ENCODE measurements at regions not wholly inside any gene's neighbourhood (a gene's known extent, or its start where the extent isn't known, plus 50 kb on each side); places are given as distances from the start of the nearest gene placed in this dataset.

- DNase-seq (ENCODE audit: low spot score) = no peak
- WGBS = 66% methylated on average over 6 of the region's 6 CpGs
- intact Hi-C loops (cut with DNase I) = no loop called here
Observed at GRCh38 chr4:152083338-152083737, 322.5 kb upstream of the GATB start.

DNA sequence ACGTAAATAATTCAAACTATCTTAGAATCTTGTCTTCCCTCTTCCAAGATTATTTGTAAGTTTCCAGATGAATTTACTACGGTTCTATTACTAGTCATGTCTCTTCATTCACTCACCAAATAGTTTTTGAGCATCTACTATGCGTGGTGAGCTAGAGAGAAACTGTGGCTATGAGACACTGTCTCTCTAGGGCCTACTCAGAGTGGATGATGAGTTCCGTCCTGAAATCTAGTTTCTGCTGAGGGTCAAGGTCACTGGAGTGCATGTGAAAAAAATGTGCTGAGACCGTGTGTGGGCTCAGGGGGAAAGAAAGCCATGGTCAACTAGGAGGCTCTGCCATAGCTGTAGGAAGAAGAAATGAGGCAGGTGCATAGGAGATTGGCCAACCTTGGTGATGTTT lies 320.2 kb upstream of the GATB start:
- Histone ChIP-seq H3K36me3 (no peaks in the 10 kb centered on the region), H3K9me3 (no peaks in the 10 kb centered on the region), H3K27ac (no peak overlapping the region), H3K4me1 (replicated peaks) (no peaks in the 10 kb centered on the region), H3K4me3 (no peak overlapping the region), H3K27me3 (replicated peaks; ENCODE audit: insufficient read depth) (no peaks in the 10 kb centered on the region)
- intact Hi-C loops (cut with DNase I) = no loop called here
- DNase-seq (ENCODE audit: low spot score) = no peak
- WGBS = 79% methylated on average over 5 of the region's 5 CpGs
- no peak for TF ChIP-seq POLR2AphosphoS5 (IDR thresholded peaks at IDR 0.05)
- TF ChIP-seq CTCF (IDR thresholded peaks at IDR 0.05) = no peak
- TF ChIP-seq POLR2A (IDR thresholded peaks at IDR 0.05) = no peak

More at GRCh38 chr4:152083338-152083737, 322.5 kb upstream of the GATB start:
- no peak overlapping the region for H3K4me3 ChIP-seq
- H3K27me3 ChIP-seq (replicated peaks; ENCODE audit: insufficient read depth) = no peaks in the 10 kb centered on the region
- H3K27ac ChIP-seq = no peak overlapping the region
- H3K4me1 ChIP-seq (replicated peaks) = no peaks in the 10 kb centered on the region
- no peak for TF ChIP-seq POLR2A (IDR thresholded peaks at IDR 0.05)
- no peak for TF ChIP-seq POLR2AphosphoS5 (IDR thresholded peaks at IDR 0.05)
- TF ChIP-seq CTCF (IDR thresholded peaks at IDR 0.05) = no peak
- H3K36me3 ChIP-seq = no peaks in the 10 kb centered on the region
- H3K9me3 ChIP-seq = no peaks in the 10 kb centered on the region

DNA sequence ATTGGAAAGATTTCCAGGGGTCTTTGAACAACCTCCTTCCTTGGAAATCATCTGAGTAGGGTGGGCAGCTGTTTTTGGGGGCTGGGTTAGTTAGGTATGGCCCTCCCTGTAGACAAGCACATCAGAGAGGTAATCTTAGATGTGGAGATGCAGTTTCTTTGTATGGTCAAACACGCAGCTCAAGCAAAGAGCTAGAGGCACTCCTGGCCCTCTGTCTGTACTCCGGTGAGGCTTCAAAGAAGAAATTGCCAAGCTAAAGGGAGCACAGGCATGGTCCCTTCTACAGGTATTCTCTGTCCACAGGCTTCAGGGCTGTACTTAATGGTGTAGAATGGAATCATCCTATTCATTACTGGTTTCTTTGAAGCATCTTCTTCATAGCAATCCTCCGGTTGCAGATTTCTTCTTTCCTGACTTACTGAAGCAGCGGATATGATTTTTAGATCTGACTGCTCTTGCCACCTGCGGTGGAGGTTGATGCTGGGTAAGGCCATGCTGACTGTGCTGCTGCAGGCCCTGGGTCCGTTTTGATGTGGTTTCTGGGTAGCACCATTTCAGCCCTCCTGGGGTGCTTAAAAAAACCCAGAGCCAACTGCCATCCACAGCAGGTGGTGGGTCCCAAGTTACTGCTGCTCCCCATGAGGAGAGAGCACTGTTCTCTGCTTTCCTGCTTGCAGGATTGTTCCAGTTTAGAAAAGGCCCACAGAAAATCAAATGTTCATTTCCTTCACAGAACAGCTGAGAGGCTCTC lies 318.9 kb upstream of the GATB start:
- DNase-seq (ENCODE audit: low spot score) = no peak
- TF ChIP-seq POLR2A (IDR thresholded peaks at IDR 0.05) = no peak
- no peak for TF ChIP-seq POLR2AphosphoS5 (IDR thresholded peaks at IDR 0.05)
- TF ChIP-seq CTCF (IDR thresholded peaks at IDR 0.05) = no peak
- no peak overlapping the region for H3K4me3 ChIP-seq
- H3K27me3 ChIP-seq (replicated peaks; ENCODE audit: insufficient read depth) = no peaks in the 10 kb centered on the region
- H3K9me3 ChIP-seq = no peaks in the 10 kb centered on the region
- H3K4me1 ChIP-seq (replicated peaks) = no peaks in the 10 kb centered on the region
- WGBS = 81% methylated on average over 6 of the region's 6 CpGs
- no peak overlapping the region for H3K27ac ChIP-seq
- H3K36me3 ChIP-seq = no peaks in the 10 kb centered on the region
- intact Hi-C loops (cut with DNase I) = no loop called here

- intact Hi-C loops (cut with DNase I) = no loop called here
- no peak overlapping the region for H3K4me3 ChIP-seq
- no peak for DNase-seq (ENCODE audit: low spot score)
- no peak overlapping the region for H3K27ac ChIP-seq
- H3K9me3 ChIP-seq = no peaks in the 10 kb centered on the region
- H3K36me3 ChIP-seq = no peaks in the 10 kb centered on the region
- no peaks in the 10 kb centered on the region for H3K4me1 ChIP-seq (replicated peaks)
- 85% methylated on average over 3 of the region's 3 CpGs for WGBS
- no peaks in the 10 kb centered on the region for H3K27me3 ChIP-seq (replicated peaks; ENCODE audit: insufficient read depth)
- TF ChIP-seq POLR2AphosphoS5 (IDR thresholded peaks at IDR 0.05) (no peak), CTCF (IDR thresholded peaks at IDR 0.05) (no peak)
Observed at GRCh38 chr4:152079079-152079478, 318.3 kb upstream of the GATB start.

DNA sequence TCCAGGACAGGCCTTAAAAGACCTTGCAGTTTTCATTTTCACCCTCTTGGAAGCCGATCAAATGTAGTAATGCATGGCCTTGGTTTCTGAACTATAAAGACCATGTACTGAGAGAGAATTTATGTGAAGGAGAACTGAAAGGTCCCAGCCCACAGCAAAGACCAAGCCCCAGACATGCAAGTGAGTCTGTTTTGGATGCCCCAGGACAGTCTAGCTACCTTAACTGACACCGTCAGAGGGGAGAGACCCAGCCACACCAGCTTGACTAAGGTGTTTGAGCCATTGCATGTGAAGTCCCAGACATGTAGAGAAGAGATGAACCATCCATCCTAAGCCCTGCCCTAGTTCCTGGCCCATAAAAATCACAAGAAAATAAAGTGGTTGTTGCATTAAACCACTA lies 316.8 kb upstream of the GATB start:
- intact Hi-C loops (cut with DNase I) = no loop called here

More for the DNA sequence above, 316.8 kb upstream of the GATB start:
- whole genome bisulfite sequencing = 93% methylated on average over 2 of the region's 2 CpGs
- H3K27ac ChIP-seq = no peak overlapping the region
- H3K36me3 ChIP-seq = no peaks in the 10 kb centered on the region
- no peaks in the 10 kb centered on the region for H3K4me1 ChIP-seq (replicated peaks)
- no peaks in the 10 kb centered on the region for H3K27me3 ChIP-seq (replicated peaks; ENCODE audit: insufficient read depth)
- DNase-seq (ENCODE audit: low spot score) = no peak
- no peak overlapping the region for H3K4me3 ChIP-seq
- no peaks in the 10 kb centered on the region for H3K9me3 ChIP-seq
- no peak for TF ChIP-seq CTCF (IDR thresholded peaks at IDR 0.05)
- TF ChIP-seq POLR2A (IDR thresholded peaks at IDR 0.05) = no peak
- TF ChIP-seq POLR2AphosphoS5 (IDR thresholded peaks at IDR 0.05) = no peak
